SJCRH30 (cell line): ENCODE measurements at regions not wholly inside any gene's neighbourhood (a gene's known extent, or its start where the extent isn't known, plus 50 kb on each side); places are given as distances from the start of the nearest gene placed in this dataset.
"Not testable (repeated sequence)": the region's sequence is repeated elsewhere in the genome, so short reads cannot be mapped to it uniquely, and the experiment has no call there.

ENCODE experiments used
- DNase-seq, 2 experiments: peaks; one replicate each; pipeline ENCODE4 v3.0.0-alpha.2; 2015 to 2020
- H3K27ac ChIP-seq: fragments of 250-450 bp; sonication (Bioruptor Pico); 2 replicates; pipeline ENCODE4 v1.5.1; 2020; ENCODE audit warnings: mild to moderate bottlenecking, moderate library complexity
- H3K27me3 ChIP-seq: fragments of 250-450 bp; sonication (Bioruptor Pico); 2 replicates; pipeline ENCODE4 v1.5.1; 2020; ENCODE audit warnings: mild to moderate bottlenecking, moderate library complexity
- H3K36me3 ChIP-seq: fragments of 250-450 bp; sonication (Bioruptor Pico); 2 replicates; pipeline ENCODE4 v1.5.1; 2020; ENCODE audit warnings: mild to moderate bottlenecking, moderate library complexity
- H3K4me1 ChIP-seq: fragments of 250-450 bp; sonication (Bioruptor Pico); 2 replicates; pipeline ENCODE4 v1.5.1; 2020; ENCODE audit warnings: mild to moderate bottlenecking, moderate library complexity
- H3K4me3 ChIP-seq: fragments of 250-450 bp; sonication (Bioruptor Pico); 2 replicates; pipeline ENCODE4 v1.5.1; 2020; ENCODE audit warnings: mild to moderate bottlenecking, moderate library complexity
- H3K9me3 ChIP-seq: fragments of 250-450 bp; sonication (Bioruptor Pico); replicated peaks from 2 replicates; pipeline ENCODE4 v1.5.1; 2020; ENCODE audit warnings: mild to moderate bottlenecking, moderate library complexity

DNA sequence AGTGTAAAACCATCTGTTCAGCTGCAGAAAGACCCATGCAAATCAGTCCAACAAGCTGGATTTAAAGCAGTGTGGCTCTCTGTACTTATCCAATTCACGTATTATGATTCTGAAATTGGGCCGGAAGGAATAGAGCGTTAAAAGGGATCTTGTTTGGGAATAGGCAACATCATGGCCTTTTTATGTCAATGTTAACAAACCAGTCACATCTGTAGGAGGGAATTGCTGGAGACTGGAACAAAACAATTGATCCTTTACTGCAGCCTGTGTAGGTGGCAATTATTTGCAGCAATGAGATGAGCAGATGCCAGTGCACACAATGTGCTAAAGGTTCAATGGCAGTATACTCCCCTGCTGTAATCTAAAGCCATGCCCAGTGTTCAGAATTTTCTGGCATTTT is 887.4 kb upstream of the ROBO1 start:
- Histone ChIP-seq H3K36me3 (no peaks in the 10 kb centered on the region), H3K4me3 (no peak overlapping the region), H3K4me1 (no peaks in the 10 kb centered on the region), H3K9me3 (no peaks in the 10 kb centered on the region), H3K27ac (no peak overlapping the region), H3K27me3 (no peaks in the 10 kb centered on the region)
- DNase-seq = no peak

DNA sequence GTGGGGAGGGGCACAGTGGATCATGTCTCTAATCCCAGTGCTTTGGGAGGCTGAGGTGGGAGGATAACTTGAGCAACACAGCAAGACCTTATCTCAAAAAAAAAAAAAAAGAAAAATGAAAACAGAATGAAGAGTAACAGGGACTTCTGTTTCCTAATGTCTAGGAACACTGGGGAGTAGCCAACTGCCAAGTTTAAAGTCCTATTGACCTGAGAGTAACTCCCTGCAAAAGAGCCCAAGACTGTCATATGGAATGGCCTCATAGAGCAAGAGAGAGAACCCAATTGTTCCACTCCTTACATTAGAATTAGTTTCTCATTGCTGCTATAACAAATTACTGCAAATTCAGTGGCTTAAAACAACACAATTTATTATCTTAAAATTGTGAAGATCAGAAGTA is 881.4 kb upstream of the ROBO1 start:
- Histone ChIP-seq H3K27me3 (no peaks in the 10 kb centered on the region), H3K4me3 (no peak overlapping the region), H3K9me3 (no peaks in the 10 kb centered on the region), H3K36me3 (no peaks in the 10 kb centered on the region), H3K27ac (no peak overlapping the region), H3K4me1 (no peaks in the 10 kb centered on the region)
- DNase-seq = no peak

GRCh38 chr3:80643421-80643820 is 875.6 kb upstream of the ROBO1 start:
- Histone ChIP-seq H3K9me3 (no peaks in the 10 kb centered on the region), H3K27me3 (no peaks in the 10 kb centered on the region), H3K36me3 (no peaks in the 10 kb centered on the region), H3K4me3 (no peak overlapping the region), H3K4me1 (peaks cover 11% of the 10 kb centered on the region), H3K27ac (no peak overlapping the region)
- DNase-seq = peak; percentile 27 to 61

GRCh38 chr3:80618295-80619256 is 850.8 kb upstream of the ROBO1 start:
- DNase-seq = no peak
- H3K27ac ChIP-seq = no peak overlapping the region

GRCh38 chr3:80612366-80612765 is 844.6 kb upstream of the ROBO1 start:
- Histone ChIP-seq H3K9me3 (no peaks in the 10 kb centered on the region), H3K27ac (no peak overlapping the region), H3K36me3 (no peaks in the 10 kb centered on the region), H3K4me1 (no peaks in the 10 kb centered on the region), H3K27me3 (no peaks in the 10 kb centered on the region), H3K4me3 (no peak overlapping the region)
- no peak for DNase-seq

More at GRCh38 chr3:80618295-80619256, 850.8 kb upstream of the ROBO1 start:
- H3K4me3 ChIP-seq = no peak overlapping the region
- no peaks in the 10 kb centered on the region for H3K36me3 ChIP-seq
- H3K4me1 ChIP-seq = no peaks in the 10 kb centered on the region
- no peaks in the 10 kb centered on the region for H3K9me3 ChIP-seq
- no peaks in the 10 kb centered on the region for H3K27me3 ChIP-seq

DNA sequence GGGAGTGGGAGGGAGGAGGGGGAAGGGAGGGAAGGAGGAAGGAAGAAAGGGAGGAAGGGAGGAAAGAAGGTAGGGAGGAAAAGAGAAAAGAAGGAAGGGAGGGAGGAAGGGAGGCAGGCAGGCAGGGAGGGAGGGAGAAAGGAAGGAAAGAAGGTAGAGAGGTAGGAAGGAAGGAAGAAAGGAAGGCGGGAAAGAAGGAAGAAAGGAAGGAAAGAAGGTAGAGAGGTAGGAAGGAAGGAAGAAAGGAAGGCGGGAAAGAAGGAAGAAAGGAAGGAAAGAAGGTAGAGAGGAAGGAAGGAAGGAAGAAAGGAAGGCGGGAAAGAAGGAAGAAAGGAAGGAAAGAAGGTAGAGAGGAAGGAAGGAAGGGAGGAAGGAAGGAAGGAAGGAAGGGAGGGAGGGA is 840.3 kb upstream of the ROBO1 start:
- H3K27ac ChIP-seq, H3K9me3 ChIP-seq, H3K36me3 ChIP-seq, H3K4me3 ChIP-seq, DNase-seq, H3K4me1 ChIP-seq, H3K27me3 ChIP-seq: not testable (repeated sequence)

DNA sequence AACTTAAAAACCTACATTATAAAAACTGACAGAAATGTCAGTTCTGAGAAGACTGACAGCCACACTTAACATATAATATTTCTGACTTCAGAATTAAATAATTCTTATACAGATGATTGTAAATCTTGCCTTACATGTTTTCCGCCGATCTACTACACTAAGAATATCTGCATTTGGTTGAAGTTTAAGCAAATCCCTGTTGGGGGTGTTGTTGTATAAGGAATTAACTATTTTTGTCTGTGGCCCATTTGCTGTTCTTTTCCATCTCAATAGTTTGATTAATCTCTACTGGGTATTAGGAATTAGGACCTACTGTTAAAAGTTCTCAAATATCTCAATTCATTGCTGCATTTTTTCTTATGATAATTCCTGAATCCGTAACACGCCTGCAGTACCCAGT is 838.3 kb upstream of the ROBO1 start:
- H3K4me1 ChIP-seq = no peaks in the 10 kb centered on the region
- no peaks in the 10 kb centered on the region for H3K27me3 ChIP-seq
- H3K27ac ChIP-seq = no peak overlapping the region
- no peaks in the 10 kb centered on the region for H3K9me3 ChIP-seq
- DNase-seq = peak in 1 of 2 experiments; percentile 3
- no peak overlapping the region for H3K4me3 ChIP-seq
- H3K36me3 ChIP-seq = no peaks in the 10 kb centered on the region

DNA sequence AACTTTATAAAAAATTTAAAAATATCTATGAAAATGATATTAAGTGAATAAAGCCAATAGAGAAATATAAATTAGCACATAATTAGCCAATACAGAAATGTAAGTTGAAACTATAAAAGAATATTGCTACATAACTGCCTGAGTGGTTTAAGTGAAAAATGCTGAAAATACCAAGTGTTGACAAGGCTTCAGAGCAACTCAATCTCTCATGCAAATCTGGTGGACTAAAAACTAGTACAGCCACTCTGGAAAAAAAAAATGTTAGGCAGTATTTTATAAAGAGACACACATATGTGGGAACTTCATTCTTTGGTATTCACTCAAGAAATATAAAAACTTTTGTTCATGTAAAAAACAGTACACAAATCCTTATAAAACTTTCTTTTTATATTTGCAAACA is 833.7 kb upstream of the ROBO1 start:
- H3K36me3 ChIP-seq = no peaks in the 10 kb centered on the region
- no peaks in the 10 kb centered on the region for H3K9me3 ChIP-seq
- no peak for DNase-seq
- no peaks in the 10 kb centered on the region for H3K27me3 ChIP-seq
- H3K4me3 ChIP-seq = no peak overlapping the region
- no peak overlapping the region for H3K27ac ChIP-seq
- no peaks in the 10 kb centered on the region for H3K4me1 ChIP-seq

DNA sequence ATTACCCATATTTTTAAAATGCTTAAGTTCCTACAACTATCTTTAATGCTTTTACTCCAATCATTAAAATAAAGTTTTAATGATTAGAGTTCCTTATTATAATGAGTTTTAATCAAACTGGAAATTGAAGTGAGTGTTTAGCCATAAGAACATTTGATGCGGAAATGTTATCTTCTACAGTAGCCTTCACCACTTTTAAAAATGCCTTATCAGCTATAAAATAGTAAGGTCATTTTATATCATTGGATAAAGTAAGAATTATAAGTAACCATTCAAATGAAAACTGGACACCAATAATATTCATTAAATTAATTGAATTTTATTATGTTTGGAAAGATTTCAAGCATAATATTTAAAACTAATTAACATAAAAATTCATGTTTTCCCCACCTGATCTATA is 825.0 kb upstream of the ROBO1 start:
- no peaks in the 10 kb centered on the region for H3K9me3 ChIP-seq
- no peaks in the 10 kb centered on the region for H3K36me3 ChIP-seq
- DNase-seq = no peak
- no peak overlapping the region for H3K27ac ChIP-seq
- no peaks in the 10 kb centered on the region for H3K27me3 ChIP-seq
- H3K4me1 ChIP-seq = no peaks in the 10 kb centered on the region
- no peak overlapping the region for H3K4me3 ChIP-seq

DNA sequence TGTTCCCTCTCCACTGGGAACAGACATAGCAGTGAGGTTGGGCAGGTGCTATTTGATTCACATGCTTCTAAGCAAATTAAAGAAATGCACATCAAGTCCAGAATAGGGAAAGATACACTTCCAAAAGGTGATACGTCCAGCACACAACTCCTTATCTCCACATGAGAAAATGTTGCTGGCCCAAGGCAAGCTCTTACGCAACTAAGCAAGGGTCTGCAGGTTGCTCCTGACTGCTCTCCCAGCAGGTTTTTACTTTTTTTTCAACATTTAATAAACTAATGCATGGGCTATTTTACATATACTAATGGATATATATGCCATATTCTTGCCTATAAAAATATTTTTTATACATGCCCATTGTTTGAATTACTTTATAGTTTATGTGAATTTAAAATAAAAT is 818.5 kb upstream of the ROBO1 start:
- Histone ChIP-seq H3K27ac (no peak overlapping the region), H3K4me3 (no peak overlapping the region), H3K27me3 (no peaks in the 10 kb centered on the region), H3K4me1 (no peaks in the 10 kb centered on the region), H3K9me3 (no peaks in the 10 kb centered on the region), H3K36me3 (no peaks in the 10 kb centered on the region)
- DNase-seq = no peak

- H3K9me3 ChIP-seq = no peaks in the 10 kb centered on the region
- DNase-seq = no peak
- H3K27me3 ChIP-seq = no peaks in the 10 kb centered on the region
- no peak overlapping the region for H3K27ac ChIP-seq
- no peaks in the 10 kb centered on the region for H3K36me3 ChIP-seq
- H3K4me1 ChIP-seq = no peaks in the 10 kb centered on the region
- no peak overlapping the region for H3K4me3 ChIP-seq
Observed at GRCh38 chr3:80580146-80580545, 812.3 kb upstream of the ROBO1 start.

DNA sequence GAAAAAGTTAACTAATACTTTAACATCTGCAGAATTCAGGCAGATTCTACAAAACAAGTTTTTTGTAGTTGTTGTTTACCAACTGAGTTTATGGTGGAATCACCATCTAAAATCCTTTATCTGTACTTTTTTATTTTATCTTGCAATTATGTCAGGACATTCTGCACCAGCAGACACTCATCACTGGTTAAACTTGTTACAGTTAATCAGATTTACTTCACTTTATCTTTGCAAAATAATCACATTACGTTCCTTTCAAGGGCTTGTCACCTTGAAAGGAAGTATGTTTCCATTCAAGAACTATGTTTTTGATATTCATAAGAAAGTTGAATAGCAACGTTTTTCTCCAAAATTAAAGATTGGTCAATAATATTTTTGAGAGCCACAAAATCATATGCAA is 796.6 kb upstream of the ROBO1 start:
- no peak overlapping the region for H3K4me3 ChIP-seq
- no peak for DNase-seq
- H3K27me3 ChIP-seq = no peaks in the 10 kb centered on the region
- H3K36me3 ChIP-seq = no peaks in the 10 kb centered on the region
- H3K9me3 ChIP-seq = no peaks in the 10 kb centered on the region
- H3K27ac ChIP-seq = no peak overlapping the region
- H3K4me1 ChIP-seq = no peaks in the 10 kb centered on the region

GRCh38 chr3:80559701-80560100 is 791.9 kb upstream of the ROBO1 start:
- H3K4me3 ChIP-seq = no peak overlapping the region
- H3K9me3 ChIP-seq = no peaks in the 10 kb centered on the region
- no peak overlapping the region for H3K27ac ChIP-seq
- H3K4me1 ChIP-seq = no peaks in the 10 kb centered on the region
- no peak for DNase-seq
- no peaks in the 10 kb centered on the region for H3K36me3 ChIP-seq
- H3K27me3 ChIP-seq = no peaks in the 10 kb centered on the region

- H3K4me3 ChIP-seq = no peak overlapping the region
- no peak for DNase-seq
- H3K9me3 ChIP-seq = no peaks in the 10 kb centered on the region
- H3K4me1 ChIP-seq = no peaks in the 10 kb centered on the region
- H3K27ac ChIP-seq = no peak overlapping the region
- H3K36me3 ChIP-seq = no peaks in the 10 kb centered on the region
- no peaks in the 10 kb centered on the region for H3K27me3 ChIP-seq
Observed at GRCh38 chr3:80556763-80557162, 789.0 kb upstream of the ROBO1 start.

GRCh38 chr3:80554304-80554703 is 786.5 kb upstream of the ROBO1 start:
- H3K4me3 ChIP-seq = no peak overlapping the region
- no peak overlapping the region for H3K27ac ChIP-seq
- DNase-seq = no peak
- no peaks in the 10 kb centered on the region for H3K27me3 ChIP-seq
- H3K4me1 ChIP-seq = no peaks in the 10 kb centered on the region
- H3K36me3 ChIP-seq = no peaks in the 10 kb centered on the region
- no peaks in the 10 kb centered on the region for H3K9me3 ChIP-seq

DNA sequence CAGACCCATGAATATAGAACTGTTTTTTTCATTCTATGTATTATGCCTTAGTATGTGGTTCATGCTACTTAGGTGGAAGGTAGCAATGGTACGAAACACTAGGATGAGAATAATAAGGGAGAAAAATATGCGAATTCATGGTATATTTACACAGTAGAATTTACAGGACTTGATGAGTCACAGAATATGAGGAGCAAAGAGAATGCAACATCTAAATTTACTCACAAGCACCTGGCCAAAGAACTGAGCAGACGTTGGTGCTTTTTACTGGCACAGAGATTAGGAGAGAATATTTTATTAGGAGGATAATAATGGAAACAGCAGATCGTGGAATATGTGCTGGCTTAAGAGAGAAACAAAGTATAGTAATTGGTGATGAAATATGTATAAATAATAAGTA is 785.4 kb upstream of the ROBO1 start:
- Histone ChIP-seq H3K36me3 (no peaks in the 10 kb centered on the region), H3K27ac (no peak overlapping the region), H3K4me1 (no peaks in the 10 kb centered on the region), H3K27me3 (no peaks in the 10 kb centered on the region), H3K9me3 (no peaks in the 10 kb centered on the region), H3K4me3 (no peak overlapping the region)
- DNase-seq = no peak
